ENCODE measurements at regions not wholly inside any gene's neighbourhood (a gene's known extent, or its start where the extent isn't known, plus 50 kb on each side); places are given as distances from the start of the nearest gene placed in this dataset.

DNA sequence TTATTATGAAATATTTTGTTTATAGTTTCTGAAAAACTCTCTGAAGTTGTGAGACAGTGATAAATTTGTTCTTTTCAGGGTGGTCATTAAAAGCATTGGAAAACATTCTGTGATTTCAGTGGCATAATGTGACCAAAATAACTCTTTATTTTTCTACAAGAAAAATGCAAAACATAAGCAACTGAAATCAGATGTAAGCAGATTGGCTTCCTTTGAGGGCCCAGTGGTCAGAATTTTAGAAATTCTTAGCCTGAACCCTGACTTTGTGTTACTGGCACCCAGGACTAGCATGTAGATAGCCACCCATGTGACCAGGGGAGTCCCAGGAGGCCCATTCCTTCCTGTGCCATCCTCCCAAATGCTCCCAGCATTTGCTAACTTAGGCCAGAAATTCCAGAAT, 145.6 kb upstream of the SLC38A2 start:
- TF ChIP-seq, protein P1, sequence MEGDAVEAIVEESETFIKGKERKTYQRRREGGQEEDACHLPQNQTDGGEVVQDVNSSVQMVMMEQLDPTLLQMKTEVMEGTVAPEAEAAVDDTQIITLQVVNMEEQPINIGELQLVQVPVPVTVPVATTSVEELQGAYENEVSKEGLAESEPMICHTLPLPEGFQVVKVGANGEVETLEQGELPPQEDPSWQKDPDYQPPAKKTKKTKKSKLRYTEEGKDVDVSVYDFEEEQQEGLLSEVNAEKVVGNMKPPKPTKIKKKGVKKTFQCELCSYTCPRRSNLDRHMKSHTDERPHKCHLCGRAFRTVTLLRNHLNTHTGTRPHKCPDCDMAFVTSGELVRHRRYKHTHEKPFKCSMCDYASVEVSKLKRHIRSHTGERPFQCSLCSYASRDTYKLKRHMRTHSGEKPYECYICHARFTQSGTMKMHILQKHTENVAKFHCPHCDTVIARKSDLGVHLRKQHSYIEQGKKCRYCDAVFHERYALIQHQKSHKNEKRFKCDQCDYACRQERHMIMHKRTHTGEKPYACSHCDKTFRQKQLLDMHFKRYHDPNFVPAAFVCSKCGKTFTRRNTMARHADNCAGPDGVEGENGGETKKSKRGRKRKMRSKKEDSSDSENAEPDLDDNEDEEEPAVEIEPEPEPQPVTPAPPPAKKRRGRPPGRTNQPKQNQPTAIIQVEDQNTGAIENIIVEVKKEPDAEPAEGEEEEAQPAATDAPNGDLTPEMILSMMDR (IDR thresholded peaks at IDR 0.05; ENCODE audit: extremely low read depth in 1 of 2, insufficient read depth in 1 of 2, low read depth in 1 of 2, low read length in 2 of 2): no peak
- TF ChIP-seq, protein P2, sequence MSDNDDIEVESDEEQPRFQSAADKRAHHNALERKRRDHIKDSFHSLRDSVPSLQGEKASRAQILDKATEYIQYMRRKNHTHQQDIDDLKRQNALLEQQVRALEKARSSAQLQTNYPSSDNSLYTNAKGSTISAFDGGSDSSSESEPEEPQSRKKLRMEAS (IDR thresholded peaks at IDR 0.05; ENCODE audit: insufficient read depth, insufficient read length): no peak
- TF ChIP-seq JUN (IDR thresholded peaks at IDR 0.05; ENCODE audit: borderline replicate concordance, insufficient read depth, insufficient read length, low read depth) (no peak), POLR2A (IDR thresholded peaks at IDR 0.05; ENCODE audit: low read depth, low read length) (no peak), EZH2 (IDR thresholded peaks at IDR 0.05; ENCODE audit: borderline replicate concordance, low read depth, low read length, severe bottlenecking) (no peak), POLR2AphosphoS5 (IDR thresholded peaks at IDR 0.05; ENCODE audit: insufficient read depth, low read depth, low read length) (no peak), MYC (IDR thresholded peaks at IDR 0.05; ENCODE audit: low read depth, low read length) (no peak)

All from endothelial cell of umbilical vein (primary cell).